Natural killer cell treated with Interleukin-12 subunit alpha and Interleukin-12 subunit beta and Interleukin-15 and Interleukin-18, amount 100 ng/mL, for 72 hours (primary cell): ENCODE measurements at regions not wholly inside any gene's neighbourhood (a gene's known extent, or its start where the extent isn't known, plus 50 kb on each side); places are given as distances from the start of the nearest gene placed in this dataset.

Experiments used
- ATAC-seq, 2 donors: fragments of 150-1000 bp; cut with Tn5 transposase in 1 of 2; sonication (Bioruptor Pico), chemical (Tn5 transposase) in 1 of 2; 2 replicates each; pipeline ENCODE4 v1.10.0; 2021
- DNase-seq: peaks from one replicate; pipeline ENCODE4 v3.0.0; 2022; ENCODE audit warnings: low spot score
- H3K27ac Mint-ChIP-seq, 2 donors: 1 replicate in 1 of 2; 2 replicates in 1 of 2; pipeline ENCODE4 v1.8.0; 2022; ENCODE audit warnings: mixed read lengths in 2 of 2, mild to moderate bottlenecking in 1 of 2, moderate library complexity in 1 of 2
- H3K27me3 Mint-ChIP-seq, 2 donors: 1 replicate in 1 of 2; 2 replicates in 1 of 2; pipeline ENCODE4 v1.8.0; 2022; ENCODE audit warnings: mixed read lengths in 2 of 2
- H3K36me3 Mint-ChIP-seq: one replicate; pipeline ENCODE4 v1.8.0; 2022; ENCODE audit warnings: mixed read lengths
- H3K4me1 Mint-ChIP-seq, 2 donors: 1 replicate in 1 of 2; 2 replicates in 1 of 2; pipeline ENCODE4 v1.8.0; 2022; ENCODE audit warnings: low read depth in 2 of 2, mixed read lengths in 2 of 2, mild to moderate bottlenecking in 1 of 2
- H3K4me3 Mint-ChIP-seq: one replicate; pipeline ENCODE4 v1.8.0; 2022; ENCODE audit warnings: mixed read lengths
- H3K9me3 Mint-ChIP-seq: 2 replicates; pipeline ENCODE4 v1.8.0; 2022; ENCODE audit warnings: mixed read lengths

DNA sequence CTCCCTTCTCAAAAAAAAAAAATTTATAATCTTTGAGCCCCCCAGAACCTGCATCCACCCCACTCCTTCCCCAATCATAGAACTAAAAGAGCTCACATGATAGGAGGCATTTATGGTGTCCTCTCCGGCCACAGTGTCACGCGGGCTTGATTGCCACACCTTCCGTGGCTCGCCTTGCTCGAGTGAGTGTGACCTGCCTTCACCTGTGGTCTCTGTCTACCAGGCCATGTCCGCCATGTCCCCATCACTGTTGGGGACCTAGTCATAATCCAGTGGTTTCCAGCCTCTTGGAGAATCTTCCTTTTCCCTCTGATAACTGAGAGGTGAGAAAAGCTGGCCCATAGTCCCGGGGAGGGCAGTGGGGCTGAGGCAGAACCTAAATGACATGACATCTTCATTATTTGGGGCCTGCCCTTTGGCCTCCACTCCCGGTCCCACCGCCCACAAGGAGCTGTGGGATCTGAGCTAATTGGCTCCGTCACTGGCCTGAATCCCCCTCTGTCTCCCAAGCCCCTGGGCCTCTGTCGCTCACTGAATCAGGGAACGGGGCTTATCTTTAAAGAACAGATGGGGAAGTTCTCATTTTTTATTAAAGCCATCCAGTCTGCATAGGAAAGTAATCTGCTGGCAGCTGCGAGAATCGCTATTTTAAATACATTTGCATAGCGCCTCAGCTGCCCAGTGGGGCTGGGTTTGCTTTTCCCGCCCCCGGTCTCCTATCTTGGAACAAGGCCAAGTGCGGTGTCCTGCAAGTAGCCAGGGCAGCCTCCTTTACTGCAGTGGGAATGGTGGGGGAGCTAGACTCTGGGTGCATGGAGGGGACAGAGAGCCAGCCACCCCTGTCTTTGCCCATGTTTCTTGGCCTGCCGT lies 197.6 kb upstream of the PMEPA1 start:
- Mint-ChIP-seq H3K36me3 (no peaks in the 10 kb centered on the region), H3K9me3 (no peaks in the 10 kb centered on the region), H3K4me1 (peaks cover 2% of the 10 kb centered on the region in 2 donors), H3K27ac (no peak overlapping the region), H3K4me3 (no peak overlapping the region), H3K27me3 (peaks cover 31 to 34% of the 10 kb centered on the region in 2 donors)
- peak; percentile 32 for DNase-seq
- no peak for ATAC-seq

DNA sequence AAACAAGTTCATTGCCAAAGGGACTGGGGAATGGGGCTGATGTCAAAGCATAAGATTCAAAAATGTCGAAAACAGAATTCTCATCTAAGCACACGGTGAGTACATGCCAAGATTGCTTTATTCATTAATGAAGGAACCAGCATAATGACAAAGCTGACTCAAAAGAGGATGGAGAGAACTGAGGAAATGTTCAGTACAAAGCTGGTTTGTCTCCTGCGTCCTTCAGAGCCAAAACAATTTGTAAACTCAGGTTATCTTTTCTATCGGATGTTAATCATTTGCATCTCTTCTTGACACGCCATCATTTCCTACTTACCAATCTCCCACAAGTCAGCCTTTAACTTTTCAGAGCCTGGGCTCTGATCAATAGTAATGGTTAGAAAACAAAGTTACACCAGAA lies 195.6 kb upstream of the PMEPA1 start:
- H3K4me3 Mint-ChIP-seq, result no peak overlapping the region
- H3K27ac Mint-ChIP-seq, result no peak overlapping the region
- H3K9me3 Mint-ChIP-seq, result no peaks in the 10 kb centered on the region
- H3K4me1 Mint-ChIP-seq, result peaks cover 6% of the 10 kb centered on the region in 2 donors
- H3K27me3 Mint-ChIP-seq, result peaks cover 37 to 40% of the 10 kb centered on the region in 2 donors
- H3K36me3 Mint-ChIP-seq, result no peaks in the 10 kb centered on the region
- DNase-seq, result no peak
- ATAC-seq, result no peak

DNA sequence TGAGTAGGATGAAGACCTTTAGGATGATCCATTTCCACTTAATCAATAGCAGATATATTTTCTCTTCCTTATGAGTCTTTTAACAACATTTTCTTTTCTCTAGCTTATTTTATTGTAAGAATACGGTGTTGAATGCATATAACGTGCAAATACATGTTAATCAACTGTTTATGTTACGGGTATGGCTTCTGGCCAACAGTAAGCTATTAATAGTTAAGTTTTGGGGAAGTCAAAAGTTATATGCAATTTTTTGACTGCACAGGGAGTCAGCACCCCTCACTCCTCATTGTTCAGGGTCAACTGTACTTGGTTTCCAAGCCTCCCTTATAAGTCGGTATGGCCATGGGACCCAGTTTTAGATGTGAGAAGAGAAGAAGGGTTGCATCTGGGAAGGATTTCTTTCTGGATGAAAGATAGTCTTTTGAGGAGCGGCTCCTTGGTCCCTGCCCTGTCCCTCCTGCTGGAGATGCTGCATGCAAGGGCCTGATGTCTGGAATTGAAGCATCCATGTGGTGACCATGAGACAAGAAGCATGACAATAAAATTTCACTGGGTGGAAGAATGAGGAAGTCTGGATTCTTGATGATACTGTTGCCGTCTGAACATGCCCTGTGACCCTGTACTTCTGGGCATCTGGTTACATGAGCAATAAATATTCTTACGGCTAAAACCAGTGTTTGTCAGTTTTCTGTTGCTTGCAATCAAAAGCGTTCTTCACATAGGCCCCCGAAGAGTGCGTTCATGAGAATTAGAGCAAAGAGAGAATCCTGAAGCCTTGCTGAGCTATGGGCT lies 194.7 kb upstream of the PMEPA1 start:
- no peaks in the 10 kb centered on the region for H3K36me3 Mint-ChIP-seq
- no peak for ATAC-seq

DNA sequence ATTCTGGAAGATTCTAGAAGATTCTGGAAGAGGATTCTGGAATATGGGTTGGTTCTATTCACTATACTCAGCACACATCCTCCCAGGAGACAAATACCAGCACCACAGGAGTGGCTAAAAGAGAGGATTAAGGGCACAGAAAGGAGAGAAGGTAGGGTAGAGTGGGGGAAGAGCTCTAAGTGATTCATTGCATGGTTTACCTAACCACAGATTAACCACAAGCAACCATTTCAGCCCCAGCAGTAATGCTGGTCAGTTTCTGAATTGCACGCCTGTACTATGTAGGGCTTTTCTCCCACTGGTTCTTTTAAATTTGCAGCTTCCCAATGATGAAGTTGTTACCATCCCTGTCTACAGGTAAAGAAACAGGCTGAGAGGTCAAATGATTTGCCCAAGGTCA lies 192.7 kb upstream of the PMEPA1 start:
- H3K27ac Mint-ChIP-seq, result no peak overlapping the region
- no peak for DNase-seq

More for the DNA sequence above, 194.7 kb upstream of the PMEPA1 start:
- no peak for DNase-seq
- Mint-ChIP-seq H3K9me3 (no peaks in the 10 kb centered on the region), H3K4me1 (peaks cover 6% of the 10 kb centered on the region in 2 donors), H3K4me3 (no peak overlapping the region), H3K27me3 (peaks cover 39 to 42% of the 10 kb centered on the region in 2 donors), H3K27ac (no peak overlapping the region)

GRCh38 chr20:57901526-57901925 lies 191.7 kb upstream of the PMEPA1 start:
- Mint-ChIP-seq H3K4me1 (peaks cover 6% of the 10 kb centered on the region in 2 donors), H3K36me3 (no peaks in the 10 kb centered on the region), H3K9me3 (no peaks in the 10 kb centered on the region), H3K4me3 (no peak overlapping the region), H3K27me3 (peaks cover 36 to 49% of the 10 kb centered on the region in 2 donors), H3K27ac (no peak overlapping the region)
- ATAC-seq (no peak), DNase-seq (peak; percentile 5)

More for the DNA sequence above, 192.7 kb upstream of the PMEPA1 start:
- Mint-ChIP-seq H3K36me3 (no peaks in the 10 kb centered on the region), H3K27me3 (peaks cover 38 to 49% of the 10 kb centered on the region in 2 donors), H3K4me3 (no peak overlapping the region), H3K4me1 (peaks cover 6% of the 10 kb centered on the region in 2 donors), H3K9me3 (no peaks in the 10 kb centered on the region)
- ATAC-seq, result peak; percentile 63 to 71

DNA sequence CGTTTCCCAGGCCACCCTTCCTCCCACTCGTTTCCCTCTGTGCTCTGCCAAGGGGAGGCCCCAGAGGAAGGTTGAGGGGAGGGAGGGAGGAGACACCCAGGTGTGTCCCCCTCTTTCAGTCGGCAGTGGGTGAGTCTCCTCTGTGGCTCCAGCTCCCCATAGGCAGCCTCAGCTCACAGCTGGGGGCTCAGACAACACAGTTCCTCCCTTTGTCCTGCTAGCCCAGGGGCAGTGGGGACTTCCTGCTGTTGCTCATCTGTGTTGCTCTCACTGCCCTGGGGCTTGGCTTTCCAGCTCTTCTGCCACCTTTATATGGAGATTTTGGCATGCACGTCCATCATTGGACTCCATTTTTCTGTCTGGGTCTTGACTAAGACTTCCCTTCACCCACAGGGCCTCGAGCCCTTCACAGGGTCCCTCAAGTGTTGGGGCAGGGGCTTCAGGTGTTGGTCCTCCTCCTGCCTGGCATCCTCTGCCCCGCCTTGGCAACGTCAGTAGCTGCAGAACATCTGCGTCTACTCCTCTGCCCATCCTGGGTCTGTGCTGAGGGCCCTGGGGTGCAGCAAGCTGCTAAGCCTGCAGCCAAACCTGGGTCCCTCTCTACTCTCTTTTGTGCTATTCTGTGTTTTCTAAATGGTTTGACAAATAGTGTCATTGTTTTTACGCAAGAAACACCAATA lies 190.6 kb upstream of the PMEPA1 start:
- no peaks in the 10 kb centered on the region for H3K36me3 Mint-ChIP-seq
- H3K4me1 Mint-ChIP-seq, result peaks cover 6% of the 10 kb centered on the region in 2 donors
- H3K27me3 Mint-ChIP-seq, result peaks cover 28 to 42% of the 10 kb centered on the region in 2 donors
- peak; percentile 53 for DNase-seq
- ATAC-seq, result no peak
- H3K9me3 Mint-ChIP-seq, result no peaks in the 10 kb centered on the region
- no peak overlapping the region for H3K27ac Mint-ChIP-seq
- H3K4me3 Mint-ChIP-seq, result no peak overlapping the region

GRCh38 chr20:57899554-57899953 lies 189.7 kb upstream of the PMEPA1 start:
- H3K27me3 Mint-ChIP-seq, result peaks cover 21 to 33% of the 10 kb centered on the region in 2 donors

DNA sequence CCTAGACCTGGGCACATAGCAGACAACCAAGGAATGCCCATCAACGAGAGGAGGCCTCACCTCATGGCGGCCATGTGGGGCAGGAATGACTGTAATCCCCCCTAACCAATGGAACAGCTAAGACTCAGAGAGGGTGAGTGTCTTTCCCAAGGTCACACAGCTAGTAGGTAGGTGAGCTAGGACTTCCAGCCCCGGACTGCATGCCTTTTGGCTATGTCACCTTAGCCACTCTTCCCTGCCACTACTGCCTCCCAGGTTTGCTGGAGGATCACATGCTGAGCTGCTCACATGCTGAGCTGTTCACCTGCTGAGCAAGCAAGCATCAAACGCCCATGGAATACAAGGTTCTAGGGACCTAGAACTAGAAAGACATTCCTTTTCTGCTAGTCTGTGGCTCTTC lies 188.5 kb upstream of the PMEPA1 start:
- Mint-ChIP-seq H3K36me3 (no peaks in the 10 kb centered on the region), H3K27me3 (peaks cover 14 to 33% of the 10 kb centered on the region in 2 donors), H3K4me3 (no peak overlapping the region), H3K27ac (no peak overlapping the region), H3K4me1 (peaks cover 6% of the 10 kb centered on the region in 2 donors), H3K9me3 (no peaks in the 10 kb centered on the region)
- ATAC-seq (no peak), DNase-seq (no peak)

More at GRCh38 chr20:57899554-57899953, 189.7 kb upstream of the PMEPA1 start:
- DNase-seq (no peak), ATAC-seq (no peak)
- H3K36me3 Mint-ChIP-seq, result no peaks in the 10 kb centered on the region
- no peaks in the 10 kb centered on the region for H3K9me3 Mint-ChIP-seq
- no peak overlapping the region for H3K4me3 Mint-ChIP-seq
- H3K27ac Mint-ChIP-seq, result no peak overlapping the region
- H3K4me1 Mint-ChIP-seq, result peaks cover 6% of the 10 kb centered on the region in 2 donors

DNA sequence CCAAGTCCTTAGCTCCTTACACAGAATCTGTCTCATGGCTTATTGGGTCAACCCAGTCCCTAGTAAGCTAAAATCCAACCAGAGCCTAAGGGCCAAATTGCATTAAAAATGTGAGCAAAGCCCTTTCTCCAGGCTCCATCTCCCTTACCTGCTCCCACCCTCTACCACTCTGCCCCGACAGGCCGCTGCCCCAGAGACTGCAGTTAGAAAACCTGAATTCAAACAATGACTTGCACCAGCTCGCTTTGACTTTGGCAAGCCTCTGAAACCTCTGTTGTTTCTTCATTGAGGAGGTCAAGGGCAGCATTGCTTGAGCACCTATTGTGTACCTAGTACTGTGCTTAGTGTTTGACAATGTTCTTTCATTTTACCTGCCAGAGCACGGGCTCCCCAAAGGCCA lies 188.1 kb upstream of the PMEPA1 start:
- Mint-ChIP-seq H3K9me3 (no peaks in the 10 kb centered on the region), H3K27me3 (peaks cover 14 to 33% of the 10 kb centered on the region in 2 donors), H3K4me3 (no peak overlapping the region), H3K36me3 (no peaks in the 10 kb centered on the region), H3K27ac (no peak overlapping the region), H3K4me1 (peaks cover 6% of the 10 kb centered on the region in 2 donors)
- DNase-seq, result peak; percentile 28
- ATAC-seq, result no peak

- no peak overlapping the region for H3K27ac Mint-ChIP-seq
- H3K4me3 Mint-ChIP-seq, result no peak overlapping the region
- DNase-seq (peak; percentile 13), ATAC-seq (no peak)
- H3K9me3 Mint-ChIP-seq, result no peaks in the 10 kb centered on the region
- H3K36me3 Mint-ChIP-seq, result no peaks in the 10 kb centered on the region
- peaks cover 3% of the 10 kb centered on the region in 2 donors for H3K4me1 Mint-ChIP-seq
- H3K27me3 Mint-ChIP-seq, result peaks cover 14 to 33% of the 10 kb centered on the region in 2 donors
These were observed 187.5 kb upstream of the PMEPA1 start for GRCh38 chr20:57897156-57897874.

GRCh38 chr20:57896563-57896962 lies 186.7 kb upstream of the PMEPA1 start:
- no peak overlapping the region for H3K27ac Mint-ChIP-seq
- no peaks in the 10 kb centered on the region for H3K4me1 Mint-ChIP-seq
- no peak overlapping the region for H3K4me3 Mint-ChIP-seq
- ATAC-seq (no peak), DNase-seq (peak; percentile 37)
- H3K9me3 Mint-ChIP-seq, result no peaks in the 10 kb centered on the region
- H3K27me3 Mint-ChIP-seq, result peaks cover 16 to 31% of the 10 kb centered on the region in 2 donors
- no peaks in the 10 kb centered on the region for H3K36me3 Mint-ChIP-seq

DNA sequence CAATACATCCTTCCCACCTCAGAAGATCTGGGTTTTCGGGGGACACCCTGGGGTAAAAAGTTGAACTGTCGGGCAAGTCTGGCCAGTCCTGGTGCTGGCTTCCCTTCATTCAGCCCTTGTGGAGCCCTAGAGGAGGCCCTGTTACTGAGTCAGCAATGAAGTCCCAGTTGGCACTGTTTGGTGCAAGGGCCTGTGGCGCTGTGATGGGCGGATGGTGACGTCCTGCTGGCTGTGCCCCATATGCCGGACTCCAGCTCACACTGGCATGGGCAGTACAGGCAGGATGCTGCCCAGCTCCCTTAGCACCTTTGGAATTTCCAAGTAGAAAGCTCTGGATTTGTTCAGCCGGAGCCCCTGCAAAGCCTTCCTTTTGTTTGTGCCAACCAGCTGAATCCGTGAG lies 186.2 kb upstream of the PMEPA1 start:
- Mint-ChIP-seq H3K9me3 (no peaks in the 10 kb centered on the region), H3K4me1 (no peaks in the 10 kb centered on the region), H3K27ac (no peak overlapping the region), H3K27me3 (peaks cover 16 to 26% of the 10 kb centered on the region in 2 donors), H3K4me3 (no peak overlapping the region), H3K36me3 (no peaks in the 10 kb centered on the region)
- DNase-seq, result peak; percentile 44
- ATAC-seq, result no peak
